Cardiac fibroblast (primary cell): ENCODE measurements at regions not wholly inside any gene's neighbourhood (a gene's known extent, or its start where the extent isn't known, plus 50 kb on each side); places are given as distances from the start of the nearest gene placed in this dataset.
"Not testable (repeated sequence)": the region's sequence is repeated elsewhere in the genome, so short reads cannot be mapped to it uniquely, and the experiment has no call there.

ENCODE experiments used
- DNase-seq, 2 donors: peaks; one replicate each; pipeline versions ENCODE4 v3.0.0 to v3.0.0-alpha.2; 2010; ENCODE audit warnings: low read depth in 2 of 2
- H3K4me3 ChIP-seq, 2 donors: replicated peaks in 1 of 2; 1 replicate in 1 of 2; 2 replicates in 1 of 2; pipeline ENCODE4 v1.5.1; 2011; ENCODE audit warnings: low read depth in 2 of 2, low read length in 2 of 2, mild to moderate bottlenecking in 2 of 2, moderate library complexity in 1 of 2
- CTCF ChIP-seq: IDR thresholded peaks from one replicate; pipeline ENCODE4 v1.5.1; 2011; ENCODE audit warnings: low read depth, mild to moderate bottlenecking, low read length, inconsistent platforms

GRCh38 chr20:58039274-58040092 is 189.0 kb downstream of the ANKRD60 start:
- no peak for DNase-seq
- TF ChIP-seq CTCF = no peak
- H3K4me3 ChIP-seq = no peak overlapping the region

GRCh38 chr20:58038123-58038654 is 190.3 kb downstream of the ANKRD60 start:
- no peak for DNase-seq
- no peak overlapping the region for H3K4me3 ChIP-seq
- no peak for TF ChIP-seq CTCF

GRCh38 chr20:58037631-58038030 is 190.8 kb downstream of the ANKRD60 start:
- no peak for TF ChIP-seq CTCF
- H3K4me3 ChIP-seq = no peak overlapping the region
- no peak for DNase-seq

- no peak for TF ChIP-seq CTCF
- H3K4me3 ChIP-seq = no peak overlapping the region
Measured at GRCh38 chr20:58033026-58033536, 195.4 kb downstream of the ANKRD60 start.

GRCh38 chr20:58032599-58032998 is 195.9 kb downstream of the ANKRD60 start:
- no peak for TF ChIP-seq CTCF

More at GRCh38 chr20:58033026-58033536, 195.4 kb downstream of the ANKRD60 start:
- no peak for DNase-seq

GRCh38 chr20:58031350-58031749 is 197.1 kb downstream of the ANKRD60 start:
- DNase-seq, H3K4me3 ChIP-seq: not testable (repeated sequence)

More at GRCh38 chr20:58032599-58032998, 195.9 kb downstream of the ANKRD60 start:
- H3K4me3 ChIP-seq = no peak overlapping the region
- no peak for DNase-seq

GRCh38 chr20:58028123-58028522 is 200.3 kb downstream of the ANKRD60 start:
- DNase-seq = no peak
- H3K4me3 ChIP-seq = no peak overlapping the region
- TF ChIP-seq CTCF = no peak
